Fibroblast of lung (primary cell): ENCODE measurements at regions not wholly inside any gene's neighbourhood (a gene's known extent, or its start where the extent isn't known, plus 50 kb on each side); places are given as distances from the start of the nearest gene placed in this dataset.

Source experiments
- DNase-seq, 2 donors: peaks; one replicate each; pipeline versions ENCODE4 v3.0.0 to v3.0.0-alpha.2; 2010; ENCODE audit warnings: low read depth in 2 of 2
- H2AFZ ChIP-seq: 2 replicates; pipeline ENCODE4 v1.5.1; 2012; ENCODE audit warnings: low read length, control low read depth, inconsistent platforms
- H3K27ac ChIP-seq: 2 replicates; pipeline ENCODE4 v1.5.1; 2011; ENCODE audit warnings: low read length, control low read depth; ENCODE audit not compliant: insufficient read depth
- H3K27me3 ChIP-seq: 2 replicates; pipeline ENCODE4 v1.5.1; 2011; ENCODE audit warnings: mild to moderate bottlenecking, low read length; ENCODE audit not compliant: control insufficient read depth, insufficient read depth
- H3K36me3 ChIP-seq: 2 replicates; pipeline ENCODE4 v1.5.1; 2011; ENCODE audit warnings: low read length; ENCODE audit not compliant: control insufficient read depth, insufficient read depth
- H3K4me1 ChIP-seq: 2 replicates; pipeline ENCODE4 v1.5.1; 2011; ENCODE audit warnings: low read length; ENCODE audit not compliant: control insufficient read depth, insufficient read depth; ENCODE audit errors: extremely low read depth
- H3K4me2 ChIP-seq: 2 replicates; pipeline ENCODE4 v1.5.1; 2011; ENCODE audit warnings: low read length, control low read depth; ENCODE audit not compliant: insufficient read depth; ENCODE audit errors: extremely low read depth
- H3K4me3 ChIP-seq, 4 experiments: fragments of 200-600 bp in 1 of 4; sonication (generic) in 1 of 4; replicated peaks in 1 of 4; 2 replicates each; pipeline ENCODE4 v1.5.1; 2011 to 2016; ENCODE audit warnings: low read length in 4 of 4, low read depth in 3 of 4, mild to moderate bottlenecking in 3 of 4, control low read depth in 2 of 4, inconsistent platforms in 1 of 4, mixed read lengths in 1 of 4; ENCODE audit not compliant: insufficient read depth in 1 of 4; ENCODE audit errors: control extremely low read depth in 1 of 4
- H3K79me2 ChIP-seq: 2 replicates; pipeline ENCODE4 v1.5.1; 2012; ENCODE audit warnings: mild to moderate bottlenecking, low read length, inconsistent platforms; ENCODE audit not compliant: control insufficient read depth, insufficient read depth
- H3K9ac ChIP-seq: 2 replicates; pipeline ENCODE4 v1.5.1; 2011; ENCODE audit warnings: mild to moderate bottlenecking, low read length, control low read depth; ENCODE audit not compliant: insufficient read depth
- H3K9me3 ChIP-seq: 2 replicates; pipeline ENCODE4 v1.5.1; 2012; ENCODE audit warnings: low read depth, low read length; ENCODE audit not compliant: control insufficient read depth, insufficient read depth
- H4K20me1 ChIP-seq: 2 replicates; pipeline ENCODE4 v1.5.1; 2011; ENCODE audit warnings: low read length; ENCODE audit not compliant: control insufficient read depth, insufficient read depth; ENCODE audit errors: extremely low read depth
- CTCF ChIP-seq, 2 donors: IDR thresholded peaks in 1 of 2; conservative IDR thresholded peaks in 1 of 2; 1 replicate in 1 of 2; 2 replicates in 1 of 2; pipeline ENCODE4 v1.5.1; 2011 to 2012; ENCODE audit warnings: low read length in 2 of 2, control low read depth in 1 of 2, inconsistent platforms in 1 of 2, low read depth in 1 of 2, mild to moderate bottlenecking in 1 of 2
- EZH2 ChIP-seq: IDR thresholded peaks from 2 replicates; pipeline ENCODE4 v1.5.1; 2012; ENCODE audit warnings: low read length, control low read depth, mild to moderate bottlenecking; ENCODE audit errors: missing control alignments

GRCh38 chr5:36751886-36752285 lies 124.7 kb upstream of the NIPBL start:
- TF ChIP-seq EZH2 (no peak), CTCF (conservative IDR thresholded peaks at IDR 0.05 in 1 of 2, IDR thresholded peaks at IDR 0.05 in 1 of 2; ENCODE audit: low read depth in 1 of 2, low read length in 2 of 2) (peak in 1 of 2 donors; percentile 32)
- Histone ChIP-seq H3K4me1 (no peaks in the 10 kb centered on the region), H3K27ac (no peak overlapping the region), H3K4me2 (no peak overlapping the region), H3K9me3 (no peaks in the 10 kb centered on the region), H3K9ac (no peak overlapping the region), H3K79me2 (no peaks in the 10 kb centered on the region), H2AFZ (no peak overlapping the region), H3K27me3 (peaks cover 15% of the 10 kb centered on the region), H3K4me3 (no peak overlapping the region), H3K36me3 (no peaks in the 10 kb centered on the region), H4K20me1 (no peaks in the 10 kb centered on the region)
- no peak for DNase-seq

GRCh38 chr5:36755342-36755741 lies 121.2 kb upstream of the NIPBL start:
- no peak overlapping the region for H3K9ac ChIP-seq
- H3K36me3 ChIP-seq, result no peaks in the 10 kb centered on the region
- no peaks in the 10 kb centered on the region for H3K79me2 ChIP-seq
- TF ChIP-seq EZH2 (no peak), CTCF (conservative IDR thresholded peaks at IDR 0.05 in 1 of 2, IDR thresholded peaks at IDR 0.05 in 1 of 2; ENCODE audit: low read depth in 1 of 2, low read length in 2 of 2) (no peak)
- no peak for DNase-seq
- H3K27me3 ChIP-seq, result peaks cover 10% of the 10 kb centered on the region
- H3K4me2 ChIP-seq, result no peak overlapping the region
- no peaks in the 10 kb centered on the region for H3K9me3 ChIP-seq
- H3K27ac ChIP-seq, result no peak overlapping the region
- no peak overlapping the region for H3K4me3 ChIP-seq
- no peaks in the 10 kb centered on the region for H4K20me1 ChIP-seq
- no peaks in the 10 kb centered on the region for H3K4me1 ChIP-seq
- H2AFZ ChIP-seq, result no peak overlapping the region

GRCh38 chr5:36755920-36756488 lies 120.6 kb upstream of the NIPBL start:
- Histone ChIP-seq H3K4me1 (no peaks in the 10 kb centered on the region), H3K4me3 (no peak overlapping the region), H3K9ac (no peak overlapping the region), H3K4me2 (no peak overlapping the region), H2AFZ (no peak overlapping the region), H3K79me2 (no peaks in the 10 kb centered on the region), H4K20me1 (no peaks in the 10 kb centered on the region), H3K27me3 (peaks cover 10% of the 10 kb centered on the region), H3K36me3 (no peaks in the 10 kb centered on the region), H3K27ac (no peak overlapping the region), H3K9me3 (no peaks in the 10 kb centered on the region)
- no peak for TF ChIP-seq CTCF (conservative IDR thresholded peaks at IDR 0.05 in 1 of 2, IDR thresholded peaks at IDR 0.05 in 1 of 2; ENCODE audit: low read depth in 1 of 2, low read length in 2 of 2)
- no peak for TF ChIP-seq EZH2
- no peak for DNase-seq
